Stimulated activated CD8-positive, alpha-beta memory T cell treated with anti-CD3 and anti-CD28 coated beads, Interleukin-4, amount 100 ng/mL, for 1 hour (primary cell): ENCODE measurements at regions not wholly inside any gene's neighbourhood (a gene's known extent, or its start where the extent isn't known, plus 50 kb on each side); places are given as distances from the start of the nearest gene placed in this dataset.

Experiments
- DNase-seq, 2 donors: peaks; one replicate each; pipeline ENCODE4 v3.0.0-alpha.2; 2020; ENCODE audit warnings: low read depth in 2 of 2, low spot score in 1 of 2

DNA sequence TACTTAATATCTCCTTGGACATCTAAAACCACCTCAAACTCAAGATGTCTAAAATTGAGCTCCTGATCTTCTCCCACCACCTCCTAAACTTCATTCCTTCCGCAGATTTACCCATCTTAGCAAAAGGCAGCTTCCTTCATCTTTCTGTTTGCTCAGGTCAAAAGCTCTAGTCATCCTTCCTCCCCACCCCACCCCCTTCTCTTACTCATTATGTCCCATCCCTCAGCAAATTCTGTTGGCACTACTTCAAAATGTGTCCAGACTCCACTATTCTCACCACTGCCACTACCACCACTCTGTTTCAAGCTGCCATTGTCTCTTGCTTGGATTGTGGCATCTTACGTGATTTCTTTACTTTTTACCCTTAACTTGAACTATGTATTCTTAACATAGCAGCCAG lies 59.2 kb upstream of the ZDHHC17 start:
- DNase-seq = no peak

DNA sequence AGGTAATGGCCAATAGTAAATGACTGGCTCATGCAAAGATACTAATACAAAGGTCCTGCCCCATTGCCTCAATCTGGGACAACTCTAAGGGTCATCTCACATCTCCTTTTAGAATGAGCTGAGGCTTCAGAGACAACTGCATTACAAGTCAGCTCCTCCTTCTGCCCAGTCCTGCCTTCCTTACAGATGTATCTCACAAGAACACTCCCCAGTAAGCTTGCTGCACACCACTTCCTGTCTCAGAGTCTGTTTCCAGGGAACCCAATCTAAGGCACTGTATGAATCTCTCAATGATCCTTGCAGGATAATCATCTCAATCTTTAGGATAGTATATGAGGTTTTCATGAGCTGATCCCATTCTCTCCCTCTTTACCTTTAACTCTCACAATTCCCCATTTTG lies 57.8 kb upstream of the ZDHHC17 start:
- DNase-seq = no peak

- DNase-seq = no peak
Measured at GRCh38 chr12:76706761-76707160, 57.2 kb upstream of the ZDHHC17 start.

GRCh38 chr12:76707772-76708171 lies 56.1 kb upstream of the ZDHHC17 start:
- no peak for DNase-seq

- no peak for DNase-seq
Measured at GRCh38 chr12:76708296-76708695, 55.6 kb upstream of the ZDHHC17 start.

DNA sequence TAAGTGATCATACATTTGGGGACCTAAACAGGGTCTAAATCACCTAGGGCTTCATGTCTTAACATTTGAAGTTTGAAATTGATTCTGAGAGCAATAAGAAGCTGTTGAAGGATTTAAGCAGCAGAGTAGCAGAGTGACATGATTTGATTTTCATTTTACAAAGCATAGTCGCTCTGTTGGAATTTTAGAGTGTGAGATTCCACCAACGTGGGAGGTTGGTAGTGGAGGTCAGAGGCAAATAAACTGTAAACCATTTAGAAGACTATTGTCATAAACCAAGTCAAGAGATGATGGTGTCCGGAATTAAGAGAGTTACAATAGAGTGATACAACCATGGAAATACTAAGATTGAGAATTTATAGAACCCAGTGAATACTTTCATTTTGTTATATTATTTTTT lies 52.7 kb upstream of the ZDHHC17 start:
- DNase-seq = no peak

- DNase-seq = no peak
Measured at GRCh38 chr12:76713130-76713529, 50.8 kb upstream of the ZDHHC17 start.

GRCh38 chr12:76713986-76714385 lies 49.9 kb upstream of the ZDHHC17 start:
- DNase-seq = no peak
